IPS-20b (cell line): ENCODE measurements at regions not wholly inside any gene's neighbourhood (a gene's known extent, or its start where the extent isn't known, plus 50 kb on each side); places are given as distances from the start of the nearest gene placed in this dataset.

Source experiments
- H3K27ac ChIP-seq: one replicate; pipeline ENCODE4 v1.5.1; 2013; ENCODE audit warnings: low read length
- H3K27me3 ChIP-seq: 2 replicates; pipeline ENCODE4 v1.6.1; 2013; ENCODE audit warnings: mild to moderate bottlenecking, low read length, inconsistent platforms; ENCODE audit not compliant: insufficient read depth
- H3K36me3 ChIP-seq: 2 replicates; pipeline ENCODE4 v1.6.1; 2013; ENCODE audit warnings: low read depth, mild to moderate bottlenecking, inconsistent platforms, low read length, moderate library complexity; ENCODE audit not compliant: insufficient read depth
- H3K4me1 ChIP-seq: 2 replicates; pipeline ENCODE4 v1.6.1; 2013; ENCODE audit warnings: mild to moderate bottlenecking, control low read depth, inconsistent platforms, low read length, moderate library complexity; ENCODE audit not compliant: insufficient read depth
- H3K4me3 ChIP-seq: 2 replicates; pipeline ENCODE4 v1.5.1; 2013; ENCODE audit warnings: mild to moderate bottlenecking, low read length, inconsistent platforms
- H3K9ac ChIP-seq: 2 replicates; pipeline ENCODE4 v1.6.1; 2013; ENCODE audit warnings: low read depth, mild to moderate bottlenecking, inconsistent platforms, low read length, moderate library complexity
- H3K9me3 ChIP-seq: 2 replicates; pipeline ENCODE4 v1.6.1; 2013; ENCODE audit warnings: mild to moderate bottlenecking, low read depth, low read length, inconsistent platforms; ENCODE audit not compliant: insufficient read depth

GRCh38 chr5:20611620-20612019, 623.6 kb upstream of the CDH18 start:
- Histone ChIP-seq H3K27ac (no peak overlapping the region), H3K27me3 (no peaks in the 10 kb centered on the region), H3K4me3 (no peak overlapping the region), H3K9ac (no peak overlapping the region), H3K4me1 (peaks cover 16% of the 10 kb centered on the region; the same call in 1 of the 2 replicates), H3K36me3 (no peaks in the 10 kb centered on the region), H3K9me3 (no peaks in the 10 kb centered on the region)

GRCh38 chr5:20610681-20611080, 622.7 kb upstream of the CDH18 start:
- Histone ChIP-seq H3K27me3 (no peaks in the 10 kb centered on the region), H3K27ac (no peak overlapping the region), H3K36me3 (no peaks in the 10 kb centered on the region), H3K9ac (no peak overlapping the region), H3K4me3 (no peak overlapping the region), H3K9me3 (no peaks in the 10 kb centered on the region), H3K4me1 (peaks cover 16% of the 10 kb centered on the region; the same call in 1 of the 2 replicates)

DNA sequence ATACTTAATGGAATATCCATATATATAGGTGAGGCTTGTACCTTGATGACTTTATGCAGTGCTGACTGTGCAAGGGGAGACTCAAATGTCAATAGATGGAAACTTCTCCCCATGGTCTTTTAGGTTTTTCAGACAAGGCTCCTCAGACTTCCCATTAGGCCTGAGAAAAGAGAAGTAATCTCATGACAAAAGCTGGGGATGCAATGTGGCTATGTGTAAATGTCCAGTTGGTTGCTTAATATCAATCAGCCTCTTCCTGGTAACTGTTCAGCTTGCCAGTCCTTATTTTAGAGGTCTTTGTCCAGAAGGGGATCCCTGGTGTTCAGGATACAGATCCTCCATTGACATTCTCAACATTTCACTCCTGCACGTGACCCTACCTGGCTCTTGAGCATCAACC, 621.1 kb upstream of the CDH18 start:
- H3K9ac ChIP-seq: no peak overlapping the region
- H3K9me3 ChIP-seq: no peaks in the 10 kb centered on the region
- H3K4me3 ChIP-seq: no peak overlapping the region
- no peaks in the 10 kb centered on the region for H3K27me3 ChIP-seq
- H3K27ac ChIP-seq: no peak overlapping the region
- H3K4me1 ChIP-seq: peaks cover 16% of the 10 kb centered on the region; the same call in 1 of the 2 replicates
- no peaks in the 10 kb centered on the region for H3K36me3 ChIP-seq

- Histone ChIP-seq H3K27ac (no peak overlapping the region), H3K9me3 (no peaks in the 10 kb centered on the region)
These were observed 620.6 kb upstream of the CDH18 start for GRCh38 chr5:20608567-20608966.

GRCh38 chr5:20605732-20606525, 617.9 kb upstream of the CDH18 start:
- Histone ChIP-seq H3K9me3 (no peaks in the 10 kb centered on the region), H3K4me3 (no peak overlapping the region), H3K27me3 (no peaks in the 10 kb centered on the region), H3K36me3 (no peaks in the 10 kb centered on the region), H3K27ac (no peak overlapping the region), H3K9ac (no peak overlapping the region), H3K4me1 (peaks cover 16% of the 10 kb centered on the region; the same call in 1 of the 2 replicates)

More at GRCh38 chr5:20608567-20608966, 620.6 kb upstream of the CDH18 start:
- H3K4me1 ChIP-seq: peaks cover 16% of the 10 kb centered on the region; the same call in 1 of the 2 replicates
- H3K27me3 ChIP-seq: no peaks in the 10 kb centered on the region
- no peak overlapping the region for H3K9ac ChIP-seq
- H3K4me3 ChIP-seq: no peak overlapping the region
- H3K36me3 ChIP-seq: no peaks in the 10 kb centered on the region

DNA sequence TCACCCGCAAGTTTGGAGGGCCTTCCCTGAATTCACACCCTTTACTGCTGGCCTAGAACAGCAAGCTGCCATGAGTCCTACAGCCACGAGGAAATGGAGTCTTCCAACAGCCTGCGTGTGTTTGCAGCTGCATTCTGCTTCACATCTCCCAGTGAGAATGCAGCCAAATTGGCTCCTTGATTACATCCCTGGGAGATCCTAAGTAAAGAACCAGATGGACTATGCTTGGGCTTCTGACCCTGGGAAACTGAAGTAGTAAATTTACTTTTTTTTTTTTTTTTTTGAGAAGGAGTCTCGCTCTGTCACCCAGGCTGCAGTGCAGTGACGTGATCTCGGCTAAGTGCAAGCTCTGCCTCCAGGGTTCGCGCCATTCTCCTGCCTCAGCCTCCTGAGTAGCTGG, 617.0 kb upstream of the CDH18 start:
- H3K4me3 ChIP-seq: no peak overlapping the region
- H3K27me3 ChIP-seq: no peaks in the 10 kb centered on the region
- H3K9me3 ChIP-seq: no peaks in the 10 kb centered on the region
- no peaks in the 10 kb centered on the region for H3K36me3 ChIP-seq
- peaks cover 16% of the 10 kb centered on the region; the same call in 1 of the 2 replicates for H3K4me1 ChIP-seq
- no peak overlapping the region for H3K9ac ChIP-seq
- H3K27ac ChIP-seq: no peak overlapping the region

GRCh38 chr5:20601678-20602100, 613.7 kb upstream of the CDH18 start:
- no peaks in the 10 kb centered on the region for H3K36me3 ChIP-seq
- H3K4me3 ChIP-seq: no peak overlapping the region
- no peak overlapping the region for H3K9ac ChIP-seq
- no peak overlapping the region for H3K27ac ChIP-seq
- no peaks in the 10 kb centered on the region for H3K27me3 ChIP-seq
- H3K9me3 ChIP-seq: no peaks in the 10 kb centered on the region
- H3K4me1 ChIP-seq: no peaks in the 10 kb centered on the region

GRCh38 chr5:20590356-20590755, 602.4 kb upstream of the CDH18 start:
- Histone ChIP-seq H3K4me3 (no peak overlapping the region), H3K27me3 (no peaks in the 10 kb centered on the region), H3K36me3 (no peaks in the 10 kb centered on the region), H3K9ac (no peak overlapping the region), H3K27ac (no peak overlapping the region), H3K4me1 (no peaks in the 10 kb centered on the region), H3K9me3 (no peaks in the 10 kb centered on the region)

GRCh38 chr5:20575571-20575970, 587.6 kb upstream of the CDH18 start:
- H3K9me3 ChIP-seq: no peaks in the 10 kb centered on the region
- no peak overlapping the region for H3K4me3 ChIP-seq
- no peaks in the 10 kb centered on the region for H3K36me3 ChIP-seq
- no peak overlapping the region for H3K9ac ChIP-seq
- H3K27me3 ChIP-seq: no peaks in the 10 kb centered on the region
- H3K4me1 ChIP-seq: no peaks in the 10 kb centered on the region
- H3K27ac ChIP-seq: no peak overlapping the region

DNA sequence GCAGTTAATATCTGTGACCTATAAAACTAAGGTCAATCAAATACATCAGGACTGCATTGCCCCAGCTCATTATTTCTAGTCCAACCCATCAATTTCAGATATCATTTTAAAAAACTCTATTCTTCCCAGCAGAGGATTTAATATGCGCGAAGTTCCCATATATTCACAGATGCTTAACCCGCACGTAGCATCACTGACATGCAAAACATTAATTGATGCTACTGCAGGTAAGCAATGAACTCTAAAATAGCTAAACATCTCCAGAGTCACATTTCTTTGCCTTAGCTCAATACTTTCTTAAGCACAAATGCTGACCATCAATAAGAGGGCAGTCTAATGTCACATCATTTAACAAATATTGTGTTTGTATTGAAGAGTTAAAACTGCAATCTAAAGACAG, 586.6 kb upstream of the CDH18 start:
- Histone ChIP-seq H3K4me1 (no peaks in the 10 kb centered on the region), H3K27me3 (no peaks in the 10 kb centered on the region), H3K9me3 (no peaks in the 10 kb centered on the region), H3K9ac (no peak overlapping the region), H3K36me3 (no peaks in the 10 kb centered on the region), H3K27ac (no peak overlapping the region), H3K4me3 (no peak overlapping the region)

- H3K4me1 ChIP-seq: no peaks in the 10 kb centered on the region
- no peaks in the 10 kb centered on the region for H3K36me3 ChIP-seq
- H3K9me3 ChIP-seq: no peaks in the 10 kb centered on the region
- H3K9ac ChIP-seq: no peak overlapping the region
- no peak overlapping the region for H3K4me3 ChIP-seq
- no peak overlapping the region for H3K27ac ChIP-seq
- no peaks in the 10 kb centered on the region for H3K27me3 ChIP-seq
These were observed 584.6 kb upstream of the CDH18 start for GRCh38 chr5:20572614-20573013.

DNA sequence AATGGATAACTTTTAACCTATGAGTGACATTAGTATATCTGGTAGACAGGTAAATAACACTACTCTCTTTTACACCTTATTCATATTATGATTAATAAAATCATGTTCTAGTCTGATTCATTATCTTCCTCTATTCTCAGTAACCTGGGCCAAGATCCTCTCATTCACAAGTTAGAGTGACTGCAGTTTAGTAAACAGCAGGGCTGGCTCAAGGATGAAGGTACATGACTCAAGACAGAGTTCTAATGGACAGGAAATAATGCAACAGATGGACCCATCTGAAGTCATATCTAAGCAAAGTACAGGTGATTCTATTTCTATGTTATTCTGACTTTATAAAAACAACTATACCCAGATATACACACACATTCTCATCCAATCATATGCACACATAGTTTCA, 582.5 kb upstream of the CDH18 start:
- no peak overlapping the region for H3K4me3 ChIP-seq
- no peaks in the 10 kb centered on the region for H3K9me3 ChIP-seq
- no peaks in the 10 kb centered on the region for H3K27me3 ChIP-seq
- no peaks in the 10 kb centered on the region for H3K36me3 ChIP-seq
- H3K4me1 ChIP-seq: no peaks in the 10 kb centered on the region
- H3K9ac ChIP-seq: no peak overlapping the region
- H3K27ac ChIP-seq: no peak overlapping the region
